Loucy (cell line): ENCODE measurements at regions not wholly inside any gene's neighbourhood (a gene's known extent, or its start where the extent isn't known, plus 50 kb on each side); places are given as distances from the start of the nearest gene placed in this dataset.

Experiments
- EZH2phosphoT487 ChIP-seq: fragments of 200-600 bp; IDR thresholded peaks from 2 replicates; pipeline ENCODE4 v1.6.1; 2018; ENCODE audit warnings: antibody characterized with exemption, mild to moderate bottlenecking, moderate library complexity, borderline replicate concordance
- TF ChIP-seq, protein P1 (sequence below): fragments of 200-600 bp; sonication (generic); conservative IDR thresholded peaks from 2 replicates; pipeline ENCODE4 v1.5.1; 2014; ENCODE audit warnings: mild to moderate bottlenecking, antibody characterized with exemption, low read length

DNA sequence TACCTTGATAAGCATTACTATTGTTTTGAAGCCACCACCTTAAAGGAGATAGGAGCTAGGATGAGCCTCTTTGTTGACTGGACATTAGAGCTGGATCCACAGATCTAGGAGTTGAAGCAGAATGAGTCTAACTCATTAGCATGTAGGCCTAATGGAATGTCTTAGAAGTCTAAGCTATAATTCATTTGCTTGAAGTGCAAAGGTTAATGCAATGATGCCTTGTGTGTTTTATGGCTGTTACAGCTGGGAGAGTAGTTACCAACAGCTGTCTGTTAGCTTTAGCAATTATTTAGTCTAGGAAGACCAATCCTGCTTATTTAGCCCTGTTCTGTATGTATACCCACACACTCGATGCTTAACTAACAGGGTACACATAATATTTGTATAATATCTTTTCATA lies 419.3 kb downstream of the TUSC7 start:
- TF ChIP-seq, protein P1, sequence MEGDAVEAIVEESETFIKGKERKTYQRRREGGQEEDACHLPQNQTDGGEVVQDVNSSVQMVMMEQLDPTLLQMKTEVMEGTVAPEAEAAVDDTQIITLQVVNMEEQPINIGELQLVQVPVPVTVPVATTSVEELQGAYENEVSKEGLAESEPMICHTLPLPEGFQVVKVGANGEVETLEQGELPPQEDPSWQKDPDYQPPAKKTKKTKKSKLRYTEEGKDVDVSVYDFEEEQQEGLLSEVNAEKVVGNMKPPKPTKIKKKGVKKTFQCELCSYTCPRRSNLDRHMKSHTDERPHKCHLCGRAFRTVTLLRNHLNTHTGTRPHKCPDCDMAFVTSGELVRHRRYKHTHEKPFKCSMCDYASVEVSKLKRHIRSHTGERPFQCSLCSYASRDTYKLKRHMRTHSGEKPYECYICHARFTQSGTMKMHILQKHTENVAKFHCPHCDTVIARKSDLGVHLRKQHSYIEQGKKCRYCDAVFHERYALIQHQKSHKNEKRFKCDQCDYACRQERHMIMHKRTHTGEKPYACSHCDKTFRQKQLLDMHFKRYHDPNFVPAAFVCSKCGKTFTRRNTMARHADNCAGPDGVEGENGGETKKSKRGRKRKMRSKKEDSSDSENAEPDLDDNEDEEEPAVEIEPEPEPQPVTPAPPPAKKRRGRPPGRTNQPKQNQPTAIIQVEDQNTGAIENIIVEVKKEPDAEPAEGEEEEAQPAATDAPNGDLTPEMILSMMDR: no peak
- no peak for TF ChIP-seq EZH2phosphoT487
